HG02798 (cell line): ENCODE measurements at regions not wholly inside any gene's neighbourhood (a gene's known extent, or its start where the extent isn't known, plus 50 kb on each side); places are given as distances from the start of the nearest gene placed in this dataset.

ENCODE experiments used
- ATAC-seq: cut with Tn5 transposase; IDR thresholded peaks from one replicate; pipeline ENCODE4 v1.9.1; 2021; ENCODE audit warnings: mild to moderate bottlenecking; ENCODE audit not compliant: unreplicated experiment, poor library complexity

GRCh38 chr20:11186301-11187008 lies 512.7 kb upstream of the JAG1 start:
- ATAC-seq, result no peak

- no peak for ATAC-seq
Measured at GRCh38 chr20:11188843-11189603, 515.2 kb upstream of the JAG1 start.

- ATAC-seq, result no peak
Measured at GRCh38 chr20:11190741-11191140, 516.9 kb upstream of the JAG1 start.

GRCh38 chr20:11192106-11192505 lies 518.3 kb upstream of the JAG1 start:
- no peak for ATAC-seq

GRCh38 chr20:11193241-11193640 lies 519.4 kb upstream of the JAG1 start:
- ATAC-seq, result no peak

- no peak for ATAC-seq
Measured at GRCh38 chr20:11195169-11195568, 521.4 kb upstream of the JAG1 start.

GRCh38 chr20:11195899-11196558 lies 522.2 kb upstream of the JAG1 start:
- no peak for ATAC-seq

- no peak for ATAC-seq
Measured at GRCh38 chr20:11197851-11198250, 524.1 kb upstream of the JAG1 start.

- no peak for ATAC-seq
Measured at GRCh38 chr20:11200423-11200822, 526.6 kb upstream of the JAG1 start.

GRCh38 chr20:11204926-11205768 lies 531.3 kb upstream of the JAG1 start:
- ATAC-seq, result peak; percentile 95

- no peak for ATAC-seq
Measured at GRCh38 chr20:11205769-11206362, 532.1 kb upstream of the JAG1 start.

- ATAC-seq, result no peak
Measured at GRCh38 chr20:11207749-11208502, 534.1 kb upstream of the JAG1 start.

- ATAC-seq, result no peak
Measured at GRCh38 chr20:11210611-11211010, 536.8 kb upstream of the JAG1 start.

GRCh38 chr20:11212272-11212671 lies 538.5 kb upstream of the JAG1 start:
- ATAC-seq, result no peak

GRCh38 chr20:11212902-11213301 lies 539.1 kb upstream of the JAG1 start:
- ATAC-seq, result no peak

GRCh38 chr20:11214256-11214840 lies 540.5 kb upstream of the JAG1 start:
- ATAC-seq, result no peak

GRCh38 chr20:11216451-11217314 lies 542.9 kb upstream of the JAG1 start:
- no peak for ATAC-seq
